Keratinocyte (primary cell): ENCODE measurements at regions not wholly inside any gene's neighbourhood (a gene's known extent, or its start where the extent isn't known, plus 50 kb on each side); places are given as distances from the start of the nearest gene placed in this dataset.

Experiments
- EZH2 ChIP-seq: IDR thresholded peaks from one replicate; pipeline ENCODE4 v1.6.1; 2012; ENCODE audit warnings: inconsistent platforms, mild to moderate bottlenecking, low read length, moderate library complexity
- TF ChIP-seq, protein P1 (sequence below), 3 experiments: IDR thresholded peaks in 1 of 3; conservative IDR thresholded peaks in 1 of 3; optimal IDR thresholded peaks in 1 of 3; 2 replicates in 2 of 3; 3 replicates in 1 of 3; pipeline versions ENCODE3 to v1.5.1; 2011; ENCODE audit warnings: low read length in 3 of 3, mild to moderate bottlenecking in 3 of 3, moderate library complexity in 2 of 3, control low read depth in 1 of 3, inconsistent platforms in 1 of 3; ENCODE audit not compliant: insufficient read depth in 2 of 3; ENCODE audit errors: extremely low read depth in 1 of 3

DNA sequence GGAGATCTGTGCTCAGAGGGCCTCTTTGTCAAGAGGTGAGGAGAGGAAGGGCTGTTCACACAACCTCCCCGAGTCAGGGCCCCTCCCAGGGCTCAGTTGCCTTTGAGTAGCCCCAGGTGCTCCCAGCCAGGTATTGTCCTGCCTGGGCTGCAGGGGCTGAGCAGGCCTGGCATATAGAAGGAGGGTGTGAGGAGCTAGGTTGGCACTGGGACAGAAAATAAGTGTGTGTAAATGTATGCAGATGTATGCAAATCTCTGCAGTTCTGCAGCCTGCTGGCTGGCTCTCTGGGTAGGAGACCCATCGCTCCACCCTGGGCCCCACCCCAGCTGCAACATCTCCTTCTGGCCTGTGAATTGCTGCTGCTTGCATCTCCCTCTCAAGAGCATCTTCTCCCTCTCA is 52.4 kb downstream of the NAV1 start:
- TF ChIP-seq, protein P1, sequence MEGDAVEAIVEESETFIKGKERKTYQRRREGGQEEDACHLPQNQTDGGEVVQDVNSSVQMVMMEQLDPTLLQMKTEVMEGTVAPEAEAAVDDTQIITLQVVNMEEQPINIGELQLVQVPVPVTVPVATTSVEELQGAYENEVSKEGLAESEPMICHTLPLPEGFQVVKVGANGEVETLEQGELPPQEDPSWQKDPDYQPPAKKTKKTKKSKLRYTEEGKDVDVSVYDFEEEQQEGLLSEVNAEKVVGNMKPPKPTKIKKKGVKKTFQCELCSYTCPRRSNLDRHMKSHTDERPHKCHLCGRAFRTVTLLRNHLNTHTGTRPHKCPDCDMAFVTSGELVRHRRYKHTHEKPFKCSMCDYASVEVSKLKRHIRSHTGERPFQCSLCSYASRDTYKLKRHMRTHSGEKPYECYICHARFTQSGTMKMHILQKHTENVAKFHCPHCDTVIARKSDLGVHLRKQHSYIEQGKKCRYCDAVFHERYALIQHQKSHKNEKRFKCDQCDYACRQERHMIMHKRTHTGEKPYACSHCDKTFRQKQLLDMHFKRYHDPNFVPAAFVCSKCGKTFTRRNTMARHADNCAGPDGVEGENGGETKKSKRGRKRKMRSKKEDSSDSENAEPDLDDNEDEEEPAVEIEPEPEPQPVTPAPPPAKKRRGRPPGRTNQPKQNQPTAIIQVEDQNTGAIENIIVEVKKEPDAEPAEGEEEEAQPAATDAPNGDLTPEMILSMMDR (optimal IDR thresholded peaks at IDR 0.05 in 1 of 3, IDR thresholded peaks at IDR 0.05 in 1 of 3, conservative IDR thresholded peaks at IDR 0.05 in 1 of 3; ENCODE audit: extremely low read depth in 1 of 3, insufficient read depth in 2 of 3, low read length in 3 of 3), result no peak
- TF ChIP-seq EZH2, result no peak
